ENCODE measurements at regions not wholly inside any gene's neighbourhood (a gene's known extent, or its start where the extent isn't known, plus 50 kb on each side); places are given as distances from the start of the nearest gene placed in this dataset.
A peak's percentile ranks its signal among the peaks of the same experiment; 100 is the strongest.
"Not testable (repeated sequence)": the region's sequence is repeated elsewhere in the genome, so short reads cannot be mapped to it uniquely, and the experiment has no call there.

DNA sequence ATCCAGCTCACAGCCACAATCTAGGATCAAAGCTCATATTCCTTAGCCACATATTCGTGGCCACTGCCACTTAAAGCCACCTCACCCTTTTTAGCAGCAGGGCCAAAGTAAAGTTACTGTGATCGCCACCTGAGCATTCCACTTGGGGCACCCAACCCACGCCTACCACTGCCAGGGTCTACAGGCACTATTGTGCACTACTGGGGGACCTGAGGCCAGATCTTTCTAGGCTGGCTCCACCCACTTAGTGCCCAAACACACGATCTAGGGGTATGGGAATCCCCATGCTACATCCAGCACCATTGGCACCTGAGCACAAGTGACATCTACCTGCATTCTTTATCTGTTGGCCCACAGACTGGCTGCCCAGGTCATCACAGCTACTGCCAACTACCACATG, 517.9 kb upstream of the PRR20A start:
- peak overlapping the region; percentile 88 for H3K27ac Mint-ChIP-seq
- no peak for DNase-seq (ENCODE audit: low spot score, unreplicated experiment)
- no peak for TF ChIP-seq CTCF (IDR thresholded peaks at IDR 0.05; ENCODE audit: unreplicated experiment)
- no peaks in the 10 kb centered on the region for H3K27me3 Mint-ChIP-seq
- peaks cover 2% of the 10 kb centered on the region for H3K36me3 Mint-ChIP-seq (ENCODE audit: insufficient read depth)
- H3K4me1 Mint-ChIP-seq (ENCODE audit: low read depth), result no peaks in the 10 kb centered on the region
- no peak overlapping the region for H3K4me3 Mint-ChIP-seq (ENCODE audit: low read depth)
- peaks cover 19% of the 10 kb centered on the region for H3K9me3 Mint-ChIP-seq (ENCODE audit: low read depth)

DNA sequence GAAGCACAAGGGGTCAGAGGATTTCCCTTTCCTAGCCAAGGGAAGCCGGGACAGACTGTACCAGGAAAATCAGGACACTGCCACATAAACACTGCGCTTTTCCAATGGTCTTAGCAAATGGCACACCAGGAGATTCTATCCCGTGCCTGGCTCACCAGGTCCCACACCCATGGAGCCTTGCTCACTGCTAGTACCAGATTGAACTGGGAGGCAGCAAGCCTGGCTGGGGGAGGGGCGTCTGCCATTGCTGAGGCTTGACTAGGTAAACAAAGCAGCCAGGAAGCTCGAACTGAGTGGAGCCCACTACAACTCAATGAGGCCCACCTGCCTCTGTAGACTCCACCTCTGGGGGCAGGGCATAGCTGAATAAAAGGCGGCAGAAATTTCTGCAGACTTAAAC, 511.8 kb upstream of the PRR20A start:
- H3K9me3 Mint-ChIP-seq (ENCODE audit: low read depth), result peaks cover 42% of the 10 kb centered on the region
- not testable (repeated sequence) for DNase-seq (ENCODE audit: low spot score, unreplicated experiment); H3K36me3 Mint-ChIP-seq (ENCODE audit: insufficient read depth); H3K27me3 Mint-ChIP-seq; H3K4me1 Mint-ChIP-seq (ENCODE audit: low read depth); H3K27ac Mint-ChIP-seq; H3K4me3 Mint-ChIP-seq (ENCODE audit: low read depth)

GRCh38 chr13:56631060-56631459, 509.7 kb upstream of the PRR20A start:
- DNase-seq (ENCODE audit: low spot score, unreplicated experiment); H3K4me1 Mint-ChIP-seq (ENCODE audit: low read depth); H3K27me3 Mint-ChIP-seq; H3K4me3 Mint-ChIP-seq (ENCODE audit: low read depth); H3K36me3 Mint-ChIP-seq (ENCODE audit: insufficient read depth); H3K27ac Mint-ChIP-seq: not testable (repeated sequence)
- H3K9me3 Mint-ChIP-seq (ENCODE audit: low read depth), result peaks cover 43% of the 10 kb centered on the region

- no peak for TF ChIP-seq CTCF (IDR thresholded peaks at IDR 0.05; ENCODE audit: unreplicated experiment)
Measured at GRCh38 chr13:56653043-56653442, 487.7 kb upstream of the PRR20A start.

GRCh38 chr13:56659041-56659471, 481.7 kb upstream of the PRR20A start:
- H3K4me1 Mint-ChIP-seq (ENCODE audit: low read depth), result no peaks in the 10 kb centered on the region
- no peak overlapping the region for H3K27ac Mint-ChIP-seq
- DNase-seq (ENCODE audit: low spot score, unreplicated experiment), result no peak
- peaks cover 21% of the 10 kb centered on the region for H3K9me3 Mint-ChIP-seq (ENCODE audit: low read depth)
- peaks cover 2% of the 10 kb centered on the region for H3K36me3 Mint-ChIP-seq (ENCODE audit: insufficient read depth)
- H3K4me3 Mint-ChIP-seq (ENCODE audit: low read depth), result no peak overlapping the region
- no peaks in the 10 kb centered on the region for H3K27me3 Mint-ChIP-seq
- no peak for TF ChIP-seq CTCF (IDR thresholded peaks at IDR 0.05; ENCODE audit: unreplicated experiment)

More at GRCh38 chr13:56653043-56653442, 487.7 kb upstream of the PRR20A start:
- Mint-ChIP-seq H3K4me3 (ENCODE audit: low read depth) (no peak overlapping the region), H3K4me1 (ENCODE audit: low read depth) (no peaks in the 10 kb centered on the region), H3K36me3 (ENCODE audit: insufficient read depth) (peaks cover 4% of the 10 kb centered on the region), H3K27me3 (no peaks in the 10 kb centered on the region), H3K9me3 (ENCODE audit: low read depth) (peaks cover 15% of the 10 kb centered on the region), H3K27ac (no peak overlapping the region)
- DNase-seq (ENCODE audit: low spot score, unreplicated experiment), result no peak

GRCh38 chr13:56670563-56670962, 470.2 kb upstream of the PRR20A start:
- peaks cover 2% of the 10 kb centered on the region for H3K4me1 Mint-ChIP-seq (ENCODE audit: low read depth)
- H3K4me3 Mint-ChIP-seq (ENCODE audit: low read depth), result no peak overlapping the region
- no peak for TF ChIP-seq CTCF (IDR thresholded peaks at IDR 0.05; ENCODE audit: unreplicated experiment)
- no peaks in the 10 kb centered on the region for H3K27me3 Mint-ChIP-seq
- no peaks in the 10 kb centered on the region for H3K36me3 Mint-ChIP-seq (ENCODE audit: insufficient read depth)
- H3K27ac Mint-ChIP-seq, result no peak overlapping the region
- no peak for DNase-seq (ENCODE audit: low spot score, unreplicated experiment)
- no peaks in the 10 kb centered on the region for H3K9me3 Mint-ChIP-seq (ENCODE audit: low read depth)
